ENCODE measurements at regions not wholly inside any gene's neighbourhood (a gene's known extent, or its start where the extent isn't known, plus 50 kb on each side); places are given as distances from the start of the nearest gene placed in this dataset.

DNA sequence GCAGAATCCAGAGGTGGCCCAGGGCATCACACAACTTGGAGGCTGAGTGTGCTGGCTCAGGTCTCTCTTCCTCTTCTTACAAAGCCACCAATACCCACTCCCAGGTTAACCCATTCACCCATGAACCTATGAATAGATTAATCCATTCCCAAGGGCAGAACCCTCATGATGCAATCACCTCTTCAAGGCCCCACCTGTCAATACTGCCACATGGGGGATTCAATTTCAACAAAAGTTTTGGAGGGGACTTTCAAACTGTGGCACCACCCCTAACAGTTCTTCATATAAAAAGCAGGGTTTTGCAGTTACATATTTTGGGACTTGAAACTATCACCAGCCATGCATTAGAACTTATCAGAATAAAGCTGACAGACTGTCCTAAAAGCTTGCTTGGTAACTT, 193.6 kb upstream of the RNF32 start (continued):
- TF ChIP-seq, protein P1, sequence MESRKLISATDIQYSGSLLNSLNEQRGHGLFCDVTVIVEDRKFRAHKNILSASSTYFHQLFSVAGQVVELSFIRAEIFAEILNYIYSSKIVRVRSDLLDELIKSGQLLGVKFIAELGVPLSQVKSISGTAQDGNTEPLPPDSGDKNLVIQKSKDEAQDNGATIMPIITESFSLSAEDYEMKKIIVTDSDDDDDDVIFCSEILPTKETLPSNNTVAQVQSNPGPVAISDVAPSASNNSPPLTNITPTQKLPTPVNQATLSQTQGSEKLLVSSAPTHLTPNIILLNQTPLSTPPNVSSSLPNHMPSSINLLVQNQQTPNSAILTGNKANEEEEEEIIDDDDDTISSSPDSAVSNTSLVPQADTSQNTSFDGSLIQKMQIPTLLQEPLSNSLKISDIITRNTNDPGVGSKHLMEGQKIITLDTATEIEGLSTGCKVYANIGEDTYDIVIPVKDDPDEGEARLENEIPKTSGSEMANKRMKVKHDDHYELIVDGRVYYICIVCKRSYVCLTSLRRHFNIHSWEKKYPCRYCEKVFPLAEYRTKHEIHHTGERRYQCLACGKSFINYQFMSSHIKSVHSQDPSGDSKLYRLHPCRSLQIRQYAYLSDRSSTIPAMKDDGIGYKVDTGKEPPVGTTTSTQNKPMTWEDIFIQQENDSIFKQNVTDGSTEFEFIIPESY (IDR thresholded peaks at IDR 0.05): no peak
- TF ChIP-seq, protein P2, sequence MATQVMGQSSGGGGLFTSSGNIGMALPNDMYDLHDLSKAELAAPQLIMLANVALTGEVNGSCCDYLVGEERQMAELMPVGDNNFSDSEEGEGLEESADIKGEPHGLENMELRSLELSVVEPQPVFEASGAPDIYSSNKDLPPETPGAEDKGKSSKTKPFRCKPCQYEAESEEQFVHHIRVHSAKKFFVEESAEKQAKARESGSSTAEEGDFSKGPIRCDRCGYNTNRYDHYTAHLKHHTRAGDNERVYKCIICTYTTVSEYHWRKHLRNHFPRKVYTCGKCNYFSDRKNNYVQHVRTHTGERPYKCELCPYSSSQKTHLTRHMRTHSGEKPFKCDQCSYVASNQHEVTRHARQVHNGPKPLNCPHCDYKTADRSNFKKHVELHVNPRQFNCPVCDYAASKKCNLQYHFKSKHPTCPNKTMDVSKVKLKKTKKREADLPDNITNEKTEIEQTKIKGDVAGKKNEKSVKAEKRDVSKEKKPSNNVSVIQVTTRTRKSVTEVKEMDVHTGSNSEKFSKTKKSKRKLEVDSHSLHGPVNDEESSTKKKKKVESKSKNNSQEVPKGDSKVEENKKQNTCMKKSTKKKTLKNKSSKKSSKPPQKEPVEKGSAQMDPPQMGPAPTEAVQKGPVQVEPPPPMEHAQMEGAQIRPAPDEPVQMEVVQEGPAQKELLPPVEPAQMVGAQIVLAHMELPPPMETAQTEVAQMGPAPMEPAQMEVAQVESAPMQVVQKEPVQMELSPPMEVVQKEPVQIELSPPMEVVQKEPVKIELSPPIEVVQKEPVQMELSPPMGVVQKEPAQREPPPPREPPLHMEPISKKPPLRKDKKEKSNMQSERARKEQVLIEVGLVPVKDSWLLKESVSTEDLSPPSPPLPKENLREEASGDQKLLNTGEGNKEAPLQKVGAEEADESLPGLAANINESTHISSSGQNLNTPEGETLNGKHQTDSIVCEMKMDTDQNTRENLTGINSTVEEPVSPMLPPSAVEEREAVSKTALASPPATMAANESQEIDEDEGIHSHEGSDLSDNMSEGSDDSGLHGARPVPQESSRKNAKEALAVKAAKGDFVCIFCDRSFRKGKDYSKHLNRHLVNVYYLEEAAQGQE (IDR thresholded peaks at IDR 0.05): no peak

DNA sequence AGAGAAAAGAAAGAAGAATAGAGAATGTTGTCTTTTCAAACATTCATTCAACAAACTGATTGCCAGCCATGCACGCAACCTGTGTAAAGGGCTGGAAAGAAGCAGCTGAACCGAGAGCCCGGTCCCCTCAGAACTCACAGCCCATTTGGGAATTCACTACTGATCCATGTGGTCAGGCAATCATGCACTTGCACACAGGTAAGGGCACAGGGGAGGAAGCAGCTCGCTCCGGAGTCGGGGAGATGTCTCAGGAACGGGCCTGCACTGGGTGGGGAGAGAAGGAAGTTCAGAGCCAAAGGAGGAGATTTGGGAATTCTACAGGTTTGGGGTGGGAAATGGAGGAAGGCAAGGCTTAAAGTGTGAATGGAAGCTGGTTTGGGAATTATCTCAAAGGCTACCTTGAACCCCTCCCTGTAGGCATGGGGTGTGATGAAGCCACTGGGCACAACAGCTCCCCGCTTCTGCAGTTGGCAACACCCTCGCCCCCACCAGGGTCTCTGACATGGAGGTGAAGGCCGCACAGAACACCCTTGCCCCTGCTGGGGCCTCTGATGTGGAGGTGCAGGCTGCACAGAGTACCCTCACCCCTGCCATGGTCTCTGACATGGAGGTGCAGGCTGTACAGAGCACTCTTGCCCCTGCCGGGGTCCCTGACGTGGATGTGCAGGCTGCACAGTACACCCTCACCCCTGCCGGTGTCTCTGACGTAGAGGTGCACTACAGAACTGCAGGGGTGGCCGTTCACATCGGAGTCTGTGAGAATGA, 194.4 kb upstream of the RNF32 start:
- Histone ChIP-seq H3K27ac (ENCODE audit: low read depth in 1 of 2, low read length in 2 of 2) (no peak overlapping the region), H3K9ac (ENCODE audit: low read depth in 1 of 2, low read length in 2 of 2) (no peak overlapping the region), H3K9me3 (ENCODE audit: control insufficient read depth in 4 of 4, low read length in 3 of 4) (no peaks in the 10 kb centered on the region), H3K36me3 (ENCODE audit: control insufficient read depth in 4 of 4, insufficient read depth in 3 of 4, low read depth in 1 of 4, low read length in 3 of 4) (no peaks in the 10 kb centered on the region), H3K4me3 (ENCODE audit: low read depth in 1 of 3, low read length in 3 of 3) (no peak overlapping the region), H3K4me1 (ENCODE audit: control insufficient read depth in 4 of 4, insufficient read depth in 4 of 4, low read length in 3 of 4) (no peaks in the 10 kb centered on the region), H3K27me3 (ENCODE audit: control insufficient read depth in 4 of 4, insufficient read depth in 4 of 4, low read length in 3 of 4) (no peaks in the 10 kb centered on the region)
- DNase-seq (ENCODE audit: low spot score): no peak
- no peak for TF ChIP-seq GABPA (IDR thresholded peaks at IDR 0.05 in 1 of 2, conservative IDR thresholded peaks at IDR 0.05 in 1 of 2)
- no peak for TF ChIP-seq RAD21 (IDR thresholded peaks at IDR 0.05)
- TF ChIP-seq SP1 (IDR thresholded peaks at IDR 0.05): no peak
- TF ChIP-seq, protein P3, sequence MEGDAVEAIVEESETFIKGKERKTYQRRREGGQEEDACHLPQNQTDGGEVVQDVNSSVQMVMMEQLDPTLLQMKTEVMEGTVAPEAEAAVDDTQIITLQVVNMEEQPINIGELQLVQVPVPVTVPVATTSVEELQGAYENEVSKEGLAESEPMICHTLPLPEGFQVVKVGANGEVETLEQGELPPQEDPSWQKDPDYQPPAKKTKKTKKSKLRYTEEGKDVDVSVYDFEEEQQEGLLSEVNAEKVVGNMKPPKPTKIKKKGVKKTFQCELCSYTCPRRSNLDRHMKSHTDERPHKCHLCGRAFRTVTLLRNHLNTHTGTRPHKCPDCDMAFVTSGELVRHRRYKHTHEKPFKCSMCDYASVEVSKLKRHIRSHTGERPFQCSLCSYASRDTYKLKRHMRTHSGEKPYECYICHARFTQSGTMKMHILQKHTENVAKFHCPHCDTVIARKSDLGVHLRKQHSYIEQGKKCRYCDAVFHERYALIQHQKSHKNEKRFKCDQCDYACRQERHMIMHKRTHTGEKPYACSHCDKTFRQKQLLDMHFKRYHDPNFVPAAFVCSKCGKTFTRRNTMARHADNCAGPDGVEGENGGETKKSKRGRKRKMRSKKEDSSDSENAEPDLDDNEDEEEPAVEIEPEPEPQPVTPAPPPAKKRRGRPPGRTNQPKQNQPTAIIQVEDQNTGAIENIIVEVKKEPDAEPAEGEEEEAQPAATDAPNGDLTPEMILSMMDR (IDR thresholded peaks at IDR 0.05; ENCODE audit: low read depth, low read length, missing input control): no peak
- TF ChIP-seq, protein P4, sequence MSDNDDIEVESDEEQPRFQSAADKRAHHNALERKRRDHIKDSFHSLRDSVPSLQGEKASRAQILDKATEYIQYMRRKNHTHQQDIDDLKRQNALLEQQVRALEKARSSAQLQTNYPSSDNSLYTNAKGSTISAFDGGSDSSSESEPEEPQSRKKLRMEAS (IDR thresholded peaks at IDR 0.05): no peak
- TF ChIP-seq, protein P1 (IDR thresholded peaks at IDR 0.05): no peak
- TF ChIP-seq HNF4A (conservative IDR thresholded peaks at IDR 0.05): no peak
- TF ChIP-seq NR2F2 (IDR thresholded peaks at IDR 0.05): no peak
- TF ChIP-seq, protein P5, sequence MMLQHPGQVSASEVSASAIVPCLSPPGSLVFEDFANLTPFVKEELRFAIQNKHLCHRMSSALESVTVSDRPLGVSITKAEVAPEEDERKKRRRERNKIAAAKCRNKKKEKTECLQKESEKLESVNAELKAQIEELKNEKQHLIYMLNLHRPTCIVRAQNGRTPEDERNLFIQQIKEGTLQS (IDR thresholded peaks at IDR 0.05): no peak
- no peak for TF ChIP-seq YY1 (IDR thresholded peaks at IDR 0.05)
- no peak for TF ChIP-seq JUND (IDR thresholded peaks at IDR 0.05)
- 88% methylated on average over 16 of the region's 16 CpGs for WGBS
